NCI-H774 (cell line): ENCODE measurements at regions not wholly inside any gene's neighbourhood (a gene's known extent, or its start where the extent isn't known, plus 50 kb on each side); places are given as distances from the start of the nearest gene placed in this dataset.

Source experiments
- DNase-seq: peaks from one replicate; lab custom pipeline; 2025; lab: John Stamatoyannopoulos, UW

DNA sequence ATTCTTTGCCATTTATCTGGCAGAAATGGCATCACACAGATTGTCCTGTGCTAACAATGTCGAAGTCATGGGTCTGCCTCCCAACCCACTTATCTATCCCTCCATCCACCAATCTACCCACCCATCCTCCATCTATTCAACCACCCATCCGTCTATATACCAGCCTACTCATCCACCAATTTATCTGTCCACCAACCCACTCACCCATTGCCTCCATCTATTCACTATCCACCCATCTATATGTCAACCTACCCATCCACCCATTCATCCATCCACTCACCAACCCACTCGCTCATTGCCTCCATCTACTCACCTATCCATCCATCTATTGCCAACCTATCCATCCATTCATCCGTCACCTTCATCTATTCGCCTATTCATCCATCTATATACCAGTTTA lies 521.2 kb downstream of the SHQ1 start:
- DNase-seq, result no peak

DNA sequence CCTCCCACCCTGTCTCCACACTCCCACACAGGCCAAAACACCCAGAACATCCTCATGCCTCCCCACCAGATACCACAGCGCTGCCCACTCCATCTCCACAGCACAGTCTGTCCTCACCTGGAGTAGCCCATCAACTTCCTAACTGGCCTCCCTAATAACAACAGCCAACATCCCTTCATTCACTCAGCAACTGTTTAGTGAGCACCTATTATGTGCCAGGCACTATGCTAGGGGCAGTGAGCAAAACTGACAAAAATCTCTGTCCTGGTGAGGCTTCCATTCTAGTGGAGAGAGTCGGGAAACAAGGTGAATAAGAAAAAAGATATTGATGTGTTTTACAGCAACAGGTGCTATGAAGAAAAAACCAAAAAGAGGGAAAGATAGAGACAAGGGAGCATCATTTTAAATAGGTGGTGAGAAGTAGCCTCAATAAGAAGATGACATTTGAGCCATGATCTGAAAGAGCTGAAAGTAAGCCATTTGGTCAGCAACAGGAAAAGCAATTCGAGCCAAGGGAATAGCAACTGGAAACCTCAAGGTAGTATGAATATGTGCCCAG lies 523.9 kb downstream of the SHQ1 start:
- DNase-seq, result no peak

DNA sequence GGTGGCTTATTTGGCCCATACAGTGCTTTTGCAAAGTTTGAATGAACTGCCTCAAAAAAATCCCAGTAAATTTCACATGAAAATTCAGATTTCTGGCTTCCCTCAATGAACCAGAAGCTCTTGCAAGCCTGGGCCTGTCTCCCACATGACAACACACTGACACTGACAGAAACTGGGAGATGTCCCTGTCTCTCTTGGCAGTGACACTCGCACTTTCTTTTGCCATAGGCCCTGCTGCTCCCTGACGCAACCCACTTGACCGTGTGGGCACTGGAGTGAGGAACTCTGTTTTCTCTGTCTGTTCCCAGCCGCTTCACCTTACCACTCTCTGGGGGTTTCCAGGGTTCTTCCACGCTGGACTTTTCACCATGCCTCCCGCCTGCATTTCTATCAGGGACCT lies 524.5 kb downstream of the SHQ1 start:
- DNase-seq, result no peak

DNA sequence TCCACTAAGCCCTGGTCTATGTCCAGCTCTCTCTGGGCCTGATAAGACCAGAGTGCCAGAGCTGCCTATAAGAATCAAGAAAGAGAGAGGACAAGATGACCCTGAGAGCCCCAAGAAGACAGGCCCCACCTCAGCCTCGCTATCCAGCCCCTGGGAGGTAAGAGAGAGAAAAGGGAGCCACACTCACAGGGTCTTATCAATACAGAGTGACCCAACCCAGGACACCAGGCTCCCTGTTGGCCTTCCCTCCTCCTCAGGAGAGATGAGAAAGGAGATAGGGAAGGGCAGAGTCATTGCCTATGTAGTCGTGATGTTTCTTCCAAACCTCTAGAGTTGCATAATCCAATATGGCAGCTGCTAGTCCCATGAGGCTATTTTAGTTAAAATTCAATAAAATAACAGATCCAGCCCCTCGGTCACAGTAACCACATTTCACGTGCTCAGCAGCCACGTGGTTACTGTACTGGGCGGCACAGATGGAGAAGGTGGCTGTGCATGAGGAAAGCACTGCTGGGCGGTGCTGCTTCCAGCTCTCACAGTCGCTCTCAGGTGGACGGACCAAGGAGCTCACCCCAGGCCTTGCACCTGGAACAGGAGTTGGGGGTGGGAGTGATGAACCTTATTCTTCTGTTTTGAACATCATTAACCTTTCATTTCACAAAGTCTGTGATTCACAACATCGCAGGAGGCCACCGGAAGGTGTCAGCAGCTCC lies 525.8 kb downstream of the SHQ1 start:
- DNase-seq, result no peak

DNA sequence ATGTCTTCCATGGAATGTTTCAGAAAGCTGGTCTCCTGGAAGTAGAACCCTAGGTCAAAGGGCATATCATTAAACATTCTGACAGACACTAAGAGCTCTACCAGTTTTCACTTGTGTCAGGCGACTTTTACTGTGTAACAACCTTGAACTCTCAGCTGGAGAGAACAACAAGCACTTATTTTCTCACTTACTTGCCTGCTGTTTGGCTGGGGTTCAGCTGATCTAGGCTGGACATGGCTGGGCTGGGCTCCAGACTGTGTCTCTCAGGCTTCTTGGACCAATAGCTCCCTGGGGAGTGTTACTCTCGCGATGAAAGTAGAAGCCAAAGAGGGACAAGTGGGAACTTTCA lies 527.3 kb downstream of the SHQ1 start:
- no peak for DNase-seq

DNA sequence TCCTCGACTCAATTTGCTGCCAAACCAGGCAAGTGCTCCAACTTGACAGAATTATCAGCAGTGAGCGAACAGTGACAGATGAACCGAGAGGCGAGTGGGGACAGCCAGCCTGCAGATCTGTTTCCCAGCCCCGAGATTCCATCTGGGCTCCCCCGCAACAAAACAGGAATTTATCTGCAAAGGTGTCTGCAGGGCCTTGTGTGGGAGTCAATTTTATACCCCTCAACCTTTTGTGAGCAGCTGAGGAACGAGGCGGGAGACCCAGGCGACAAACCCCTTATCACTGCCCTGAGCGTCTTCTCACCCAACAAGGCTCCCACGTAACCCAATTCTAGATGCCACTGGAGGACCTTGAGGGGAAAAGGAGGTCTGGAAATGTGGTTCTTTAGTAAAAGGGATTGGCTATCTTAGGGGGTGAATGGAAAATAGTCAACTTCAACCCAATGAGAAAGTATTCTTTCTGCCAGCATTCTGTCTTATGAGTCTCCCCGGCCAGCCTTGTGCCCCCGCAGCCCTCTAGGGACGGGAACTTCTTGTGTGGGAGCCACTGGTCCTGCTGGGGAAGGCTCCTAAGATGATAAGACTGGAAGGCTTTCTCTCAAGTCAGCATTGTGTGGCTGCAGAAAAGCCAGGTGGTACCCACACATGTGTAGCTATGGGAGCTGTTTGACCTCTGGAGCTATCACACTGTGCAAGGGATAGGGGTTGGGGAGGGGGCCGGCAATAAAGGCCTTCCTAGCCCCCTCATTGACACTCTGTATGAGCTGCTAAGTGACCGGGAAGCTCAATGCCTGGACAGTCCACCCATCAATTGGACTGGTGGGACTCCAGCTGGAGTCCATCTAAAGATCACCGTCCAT lies 527.9 kb downstream of the SHQ1 start:
- DNase-seq, result no peak

DNA sequence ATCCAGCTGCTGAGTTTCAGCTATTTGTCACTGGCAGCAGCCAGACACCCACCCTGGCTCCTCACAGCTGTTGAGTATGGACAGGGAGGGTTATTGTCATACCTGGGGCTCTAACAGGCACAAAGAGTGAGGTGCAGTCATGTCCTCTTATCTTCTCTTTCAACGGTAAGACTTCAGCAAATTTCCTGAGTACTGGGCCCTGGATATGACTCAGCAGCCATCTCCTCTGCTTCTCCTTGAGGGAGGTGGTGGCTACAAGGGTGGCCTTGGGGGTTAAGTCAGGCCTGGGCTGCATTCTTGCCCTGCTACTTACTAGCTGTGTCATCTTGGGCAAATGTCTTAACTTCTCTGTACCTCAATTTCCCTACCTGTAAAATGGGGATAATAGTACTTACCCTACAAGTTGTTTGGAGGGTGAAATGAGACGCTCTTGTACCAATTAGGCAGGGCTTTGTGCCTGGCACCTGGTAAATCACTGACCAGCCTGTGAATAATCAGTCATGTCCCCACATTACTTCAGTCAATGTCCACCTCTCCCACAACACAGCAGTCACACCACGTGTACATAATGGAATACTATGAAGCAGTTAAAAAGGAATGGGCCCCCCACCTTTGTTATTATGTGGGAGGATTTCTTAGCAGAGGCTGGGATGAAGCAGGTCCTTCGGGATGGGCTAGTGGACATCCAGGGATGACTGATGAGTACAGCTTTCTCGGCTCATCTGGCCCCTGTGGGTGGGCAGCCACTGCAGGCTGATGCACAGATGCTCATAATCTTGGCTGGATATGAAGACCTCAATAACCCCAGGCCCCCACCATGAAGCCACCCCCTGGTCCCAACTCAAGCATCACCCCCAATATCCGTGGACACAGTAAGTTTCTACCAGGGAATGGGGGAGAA lies 528.8 kb downstream of the SHQ1 start:
- DNase-seq, result no peak

DNA sequence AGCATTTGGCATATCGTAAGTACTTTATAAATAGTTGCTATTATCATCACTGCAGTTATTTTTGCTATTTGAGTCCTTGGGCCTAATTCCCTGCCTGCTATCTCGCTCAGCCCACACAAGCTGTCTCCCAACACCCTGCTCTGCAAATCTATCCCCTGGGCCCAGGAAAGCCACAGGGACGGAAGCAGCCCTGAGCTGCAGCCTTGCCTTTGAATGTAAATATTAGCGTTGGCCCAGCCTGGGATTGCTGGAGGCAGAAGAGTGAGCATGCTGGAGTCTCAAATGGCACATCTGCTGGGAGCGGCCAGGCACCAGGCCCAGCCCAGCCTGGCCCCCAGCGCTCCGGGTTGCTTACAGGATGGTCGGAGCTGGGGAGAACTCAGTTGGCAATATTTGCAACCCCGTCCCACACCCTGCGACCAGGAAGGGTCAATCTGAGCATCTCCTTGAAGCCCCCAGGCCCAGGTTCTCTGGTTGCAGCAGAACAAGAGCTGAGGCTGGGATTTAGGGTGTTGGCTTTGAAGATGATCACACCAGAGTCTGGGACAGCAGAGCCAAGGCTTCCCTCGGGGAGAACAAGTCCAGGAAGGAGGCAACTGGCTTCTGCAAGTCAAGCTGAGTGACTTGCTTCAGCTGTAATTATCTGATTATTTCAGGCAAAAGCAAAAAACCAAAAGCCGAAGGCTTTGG lies 529.6 kb downstream of the SHQ1 start:
- no peak for DNase-seq

DNA sequence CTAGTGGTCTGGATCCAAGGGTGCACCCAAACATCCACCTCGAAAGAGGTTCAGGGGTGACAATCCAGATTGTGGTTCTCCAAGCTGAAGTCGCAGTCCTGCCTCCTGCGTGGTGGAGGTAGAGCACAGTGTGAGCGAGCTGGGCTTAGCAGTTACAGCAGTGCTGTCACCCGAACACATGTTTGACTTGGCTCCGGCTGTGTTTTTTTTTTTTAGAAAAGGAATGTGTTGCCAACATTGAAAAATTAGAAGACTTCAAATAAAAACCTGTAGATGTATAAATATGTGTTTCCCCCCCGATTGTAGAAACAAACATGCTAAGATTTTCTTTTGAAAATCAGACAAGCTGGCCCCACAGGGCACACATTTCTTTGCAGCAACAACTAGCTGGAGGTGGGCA lies 530.8 kb downstream of the SHQ1 start:
- DNase-seq, result no peak

DNA sequence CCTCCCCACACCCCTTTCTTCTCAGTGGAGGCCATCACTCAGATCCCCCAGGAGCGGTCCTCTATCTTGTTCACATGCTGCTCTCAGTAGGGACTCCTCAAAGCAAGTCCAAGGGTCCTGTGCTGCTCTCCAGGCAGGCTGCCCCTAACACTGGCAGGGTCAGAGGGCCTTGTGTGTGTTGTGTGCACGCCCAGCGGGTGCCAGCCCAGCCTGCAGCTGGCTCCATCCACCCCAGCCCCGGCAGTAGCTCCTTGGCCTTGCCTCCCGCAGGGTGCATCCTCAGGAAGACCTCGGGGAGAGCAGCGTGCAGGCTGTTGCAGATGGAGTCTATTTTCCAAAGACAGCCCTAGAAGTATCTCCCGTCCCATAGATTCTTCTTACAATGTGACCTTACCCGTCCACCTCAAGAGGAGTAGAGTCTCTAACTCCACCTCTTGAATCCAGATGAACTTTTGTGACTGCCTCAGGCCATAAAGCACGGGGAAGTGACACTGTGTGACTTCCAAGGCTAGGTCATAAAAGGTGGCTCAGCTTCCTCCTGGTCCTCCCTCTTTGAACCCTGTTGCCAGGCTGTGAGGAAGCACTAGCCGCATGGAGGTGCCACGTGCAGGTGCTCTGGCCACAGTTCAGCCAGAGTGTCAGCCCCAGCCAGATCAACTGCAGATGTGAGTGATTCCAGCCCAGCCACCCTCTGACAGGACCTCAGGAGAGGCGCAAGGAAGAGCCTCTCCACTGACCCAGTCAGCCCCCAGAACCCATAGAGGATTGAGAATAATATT lies 531.6 kb downstream of the SHQ1 start:
- DNase-seq, result no peak

DNA sequence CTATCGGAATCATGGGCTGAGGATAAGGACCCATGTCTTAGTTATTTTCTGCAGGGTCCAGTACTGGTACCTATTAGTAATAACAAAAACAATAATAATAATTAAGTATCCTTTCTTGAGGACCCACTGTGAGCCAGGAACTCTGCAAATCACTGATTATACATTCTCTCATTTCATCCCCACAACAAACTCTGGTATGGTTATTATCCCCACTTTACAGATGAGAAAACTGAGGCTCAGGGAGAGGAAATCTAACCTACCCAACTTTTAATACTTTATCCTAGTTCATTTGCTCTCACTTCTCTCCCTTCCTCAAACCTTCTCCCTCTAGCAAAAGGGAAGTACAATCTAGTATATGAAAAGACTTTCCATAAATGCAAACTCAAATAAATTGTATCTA lies 528.4 kb upstream of the PROK2 start:
- DNase-seq, result no peak

DNA sequence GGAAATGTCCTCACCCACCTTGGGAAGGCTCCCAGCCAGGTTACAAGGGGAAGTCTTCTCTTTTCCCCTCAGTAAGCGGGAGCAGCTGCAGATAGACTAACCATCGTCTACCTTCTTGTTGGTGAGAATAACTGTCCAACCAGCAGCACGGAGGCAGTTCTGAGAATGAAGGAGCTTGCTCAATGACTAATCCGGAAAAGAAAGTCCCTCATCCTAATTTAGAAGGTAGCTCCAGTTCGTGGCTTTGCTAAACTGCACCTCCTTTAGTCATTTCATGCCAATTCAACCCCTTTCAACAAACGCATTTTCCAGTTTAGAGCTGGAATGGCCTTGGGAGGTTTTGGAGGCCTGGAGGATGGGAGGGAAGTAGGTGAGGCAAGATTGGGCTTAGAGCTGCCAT lies 527.4 kb upstream of the PROK2 start:
- DNase-seq, result no peak

DNA sequence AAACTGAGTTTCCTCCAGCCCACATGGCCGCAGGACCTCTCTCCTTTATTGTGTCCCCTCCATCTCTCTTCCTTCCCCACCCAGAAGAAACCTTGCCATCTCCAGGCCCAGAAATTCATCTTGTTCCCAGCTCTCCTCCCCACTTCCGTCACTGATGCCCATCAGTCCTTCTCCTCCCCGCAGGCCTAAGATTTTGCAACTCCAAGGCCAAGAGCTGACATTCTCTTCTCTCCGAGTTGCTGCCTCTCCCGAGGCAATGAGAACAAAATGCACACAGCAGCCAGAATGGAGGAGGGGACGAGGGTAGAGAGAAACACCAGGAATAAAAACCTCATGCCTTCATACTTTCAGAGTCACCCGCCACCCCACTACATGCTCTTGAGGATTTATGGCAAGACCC lies 526.5 kb upstream of the PROK2 start:
- DNase-seq, result no peak

DNA sequence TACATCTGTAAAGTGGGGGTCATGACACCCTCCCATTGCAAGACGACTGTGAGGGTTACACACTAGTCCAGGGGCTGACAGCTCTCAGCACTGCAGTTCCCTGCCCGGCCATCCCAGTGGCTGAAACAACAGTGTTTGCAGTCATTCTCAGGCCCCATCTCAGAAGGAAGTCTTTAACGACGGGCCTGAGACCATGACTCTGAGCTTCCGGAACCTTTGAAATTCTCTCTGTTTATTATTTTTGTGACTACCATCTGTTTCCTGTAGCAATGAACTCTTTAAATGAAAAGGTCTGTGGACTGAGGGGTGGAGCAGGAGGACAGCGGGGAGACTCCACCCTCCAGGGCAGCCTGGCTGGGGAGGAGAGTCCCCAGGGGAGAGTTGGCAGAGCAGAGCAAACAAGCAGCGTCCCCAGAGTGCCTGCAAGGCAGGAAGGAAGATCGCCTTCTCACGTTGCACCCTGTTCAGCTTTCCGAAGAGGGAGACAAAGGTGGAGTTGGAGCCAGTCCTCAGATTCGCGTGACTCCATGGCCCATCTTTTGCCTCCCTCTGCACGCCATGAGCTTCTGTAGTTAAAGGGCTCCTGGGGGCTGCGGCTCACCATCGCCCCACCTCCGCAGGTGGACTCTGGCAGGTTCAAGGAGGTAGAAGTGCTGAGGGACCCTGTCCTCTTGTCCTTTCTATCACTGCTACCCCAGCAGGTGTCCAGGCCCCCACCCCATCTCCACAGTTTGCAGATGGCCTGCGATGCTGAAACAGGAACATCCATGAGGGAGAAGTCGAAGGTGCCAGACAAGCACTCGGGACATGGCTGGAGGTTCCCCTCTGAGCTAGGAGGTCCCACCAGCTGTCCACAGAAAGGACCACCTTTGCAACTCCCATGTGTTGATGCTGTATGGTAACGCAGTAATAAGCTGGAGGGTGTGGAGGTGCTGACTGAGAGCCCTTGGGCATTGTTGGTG lies 525.8 kb upstream of the PROK2 start:
- no peak for DNase-seq

DNA sequence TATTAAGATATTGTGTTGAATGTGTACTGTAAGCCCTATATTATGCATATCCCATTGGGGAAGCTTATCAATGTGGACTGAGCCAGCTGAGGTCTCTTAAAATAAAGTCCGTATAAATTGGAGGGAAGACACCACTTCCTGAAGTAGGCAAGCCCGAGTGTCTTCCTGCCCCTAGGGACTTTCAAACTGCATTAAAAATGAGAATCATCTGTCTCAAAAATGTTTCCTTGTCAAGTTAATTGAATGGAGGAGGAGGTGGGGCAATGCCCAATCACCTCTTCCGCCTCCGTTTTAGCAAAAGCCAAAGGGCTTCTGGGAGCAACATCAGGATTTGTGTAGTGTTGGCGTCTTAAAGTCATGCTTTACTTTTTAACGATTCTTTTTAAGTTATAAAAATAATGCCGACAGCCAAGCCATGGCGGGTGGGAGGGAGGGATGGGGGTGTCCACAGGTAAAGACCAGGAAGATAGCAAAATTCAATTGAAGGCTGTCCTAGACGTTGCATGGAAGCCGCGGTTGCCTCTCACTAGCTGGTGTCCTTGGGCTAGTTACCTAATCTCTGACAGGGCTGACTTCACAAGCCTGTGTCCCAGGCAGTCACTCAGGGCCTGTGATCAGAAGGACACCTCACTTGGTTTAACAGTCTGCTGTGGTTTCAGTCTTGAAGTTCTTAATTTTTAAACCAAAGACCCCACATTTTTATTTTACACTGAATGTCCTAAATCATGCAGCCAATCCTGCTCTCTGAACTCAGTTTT lies 524.9 kb upstream of the PROK2 start:
- no peak for DNase-seq

DNA sequence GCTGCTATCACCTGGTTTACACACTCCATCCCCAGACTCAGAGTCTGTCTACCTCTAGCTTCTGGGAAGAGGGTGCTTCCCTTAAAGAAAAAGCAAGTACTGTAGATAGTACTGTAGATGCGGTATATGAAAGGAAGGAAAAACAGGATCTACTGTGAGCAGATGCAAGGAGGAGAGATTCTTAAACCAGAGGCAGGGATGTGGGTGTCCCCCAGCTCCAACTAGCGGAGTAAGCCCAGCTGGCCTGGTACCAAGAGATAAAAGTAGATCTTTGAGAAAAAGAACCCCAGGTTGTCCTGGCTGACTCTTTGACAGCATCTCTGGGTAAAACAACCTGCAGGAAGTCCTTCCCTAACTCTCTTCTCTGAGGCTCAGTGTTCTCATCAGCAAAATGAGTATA lies 523.7 kb upstream of the PROK2 start:
- DNase-seq, result no peak

DNA sequence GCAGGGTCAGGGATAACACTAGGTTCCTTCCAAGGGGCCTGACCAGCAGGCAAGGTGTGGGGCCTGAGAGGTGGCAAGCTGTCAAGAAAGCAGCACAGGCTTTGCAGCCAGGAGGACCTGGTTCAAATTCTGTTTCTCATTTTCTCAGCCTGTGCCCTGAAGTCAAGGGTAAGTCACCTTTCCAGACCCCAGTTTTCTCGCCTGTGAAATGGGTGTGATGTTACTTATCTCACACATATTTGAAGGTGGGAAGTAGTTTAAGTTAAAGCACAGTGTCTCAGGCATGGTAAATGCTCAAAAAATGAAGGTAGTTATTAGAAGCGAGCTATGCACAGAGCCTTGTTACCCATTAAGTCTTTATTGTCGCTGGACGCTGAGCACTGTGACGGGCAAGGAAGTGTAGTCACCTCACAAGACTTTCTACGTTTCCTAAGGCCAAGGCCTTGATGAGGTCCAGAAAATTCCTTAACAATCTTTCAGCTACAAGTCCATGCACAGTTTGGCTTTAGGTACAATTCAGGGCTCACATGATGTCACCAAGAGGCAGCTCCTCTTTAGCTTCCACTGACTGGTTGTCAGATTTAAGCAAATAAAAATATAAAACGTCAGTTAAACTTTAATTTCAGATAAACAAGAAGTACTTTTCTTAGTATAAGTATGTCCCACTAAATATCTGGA lies 522.6 kb upstream of the PROK2 start:
- DNase-seq, result no peak

DNA sequence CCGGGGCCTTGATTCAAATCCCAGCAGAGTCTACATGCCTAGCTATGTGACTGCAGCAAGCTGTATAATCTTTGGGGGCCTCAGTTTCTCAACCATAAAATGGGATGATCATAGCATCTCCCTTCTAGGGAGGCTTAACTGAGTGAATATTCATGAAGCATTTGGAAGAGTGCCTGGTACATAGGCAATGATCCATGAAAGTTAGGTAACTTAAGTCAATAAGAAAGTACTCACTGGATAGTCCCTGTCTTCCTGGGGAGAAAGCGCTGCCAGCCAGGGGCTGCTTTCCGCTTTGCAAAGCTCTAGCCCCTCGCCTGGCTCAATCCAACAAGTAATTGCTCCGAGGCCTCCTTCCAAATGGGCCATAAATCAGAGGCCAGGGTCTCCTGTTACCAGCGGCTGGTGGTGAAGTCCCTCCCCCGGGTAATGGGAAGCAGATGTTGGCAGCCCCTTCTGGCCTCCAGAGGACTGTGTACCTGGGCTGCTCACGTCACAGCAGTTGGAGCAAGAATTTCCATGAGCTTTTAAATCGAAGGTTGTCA lies 521.9 kb upstream of the PROK2 start:
- DNase-seq, result no peak
